HEK293 (cell line): ENCODE measurements at regions not wholly inside any gene's neighbourhood (a gene's known extent, or its start where the extent isn't known, plus 50 kb on each side); places are given as distances from the start of the nearest gene placed in this dataset.

Experiments used
- CTCF ChIA-PET: fragments of 350-600 bp; formaldehyde crosslinking; extraction: SDS; loops from one replicate; lab custom pipeline; 2021; ENCODE audit warnings: antibody characterized with exemption; lab: Yijun Ruan, JAX
- POLR2A ChIA-PET: fragments of 300-600 bp; formaldehyde crosslinking; extraction: SDS; loops from one replicate; lab custom pipeline; 2020; ENCODE audit warnings: antibody characterized with exemption, inconsistent platforms; lab: Yijun Ruan, JAX
- H3K27ac ChIP-seq: fragments of 200-500 bp; sonication (Bioruptor generic); 2 replicates; pipeline ENCODE4 v1.5.1; 2014; ENCODE audit warnings: low read depth, low read length, control low read depth, inconsistent platforms; ENCODE audit errors: extremely low read depth
- H3K36me3 ChIP-seq, 2 experiments: fragments of 200-500 bp in 1 of 2; sonication (Bioruptor generic) in 1 of 2; 1 replicate in 1 of 2; 2 replicates in 1 of 2; pipeline ENCODE4 v1.5.1; 2014 to 2017; ENCODE audit warnings: inconsistent platforms in 2 of 2, low read length in 2 of 2; ENCODE audit not compliant: control insufficient read depth in 2 of 2, insufficient read depth in 1 of 2
- H3K4me1 ChIP-seq: fragments of 200-500 bp; sonication (Bioruptor generic); 2 replicates; pipeline ENCODE4 v1.5.1; 2014; ENCODE audit warnings: mild to moderate bottlenecking, low read length, inconsistent platforms; ENCODE audit not compliant: control insufficient read depth, insufficient read depth
- H3K4me3 ChIP-seq: 2 replicates; pipeline ENCODE4 v1.5.1; 2011; ENCODE audit warnings: low read depth, mild to moderate bottlenecking, control low read depth, low read length, moderate library complexity
- H3K9me3 ChIP-seq: fragments of 200-500 bp; sonication (Bioruptor generic); 2 replicates; pipeline ENCODE4 v1.5.1; 2014; ENCODE audit warnings: low read depth, low read length, inconsistent platforms; ENCODE audit not compliant: control insufficient read depth, insufficient read depth
- GFI1B ChIP-seq: fragments of 450-650 bp; formaldehyde crosslinking; IDR thresholded peaks from 2 replicates; pipeline ENCODE4 v1.5.1; 2016; ENCODE audit warnings: missing biosample characterization, missing genetic modification characterization
- KLF10 ChIP-seq: fragments of 450-650 bp; IDR thresholded peaks from 2 replicates; pipeline ENCODE4 v1.5.1; 2018; ENCODE audit warnings: missing biosample characterization, mild to moderate bottlenecking, missing genetic modification characterization
- KLF8 ChIP-seq: fragments of 450-650 bp; formaldehyde crosslinking; IDR thresholded peaks from 2 replicates; pipeline ENCODE4 v1.5.1; 2016; ENCODE audit warnings: missing biosample characterization, missing genetic modification characterization
- TRIM28 ChIP-seq: IDR thresholded peaks from 2 replicates; pipeline ENCODE4 v1.6.1; 2011; ENCODE audit warnings: low read length, control low read depth, borderline replicate concordance
- YY2 ChIP-seq: fragments of 450-650 bp; formaldehyde crosslinking; IDR thresholded peaks from 2 replicates; pipeline ENCODE4 v1.5.1; 2016; ENCODE audit warnings: missing biosample characterization, missing genetic modification characterization
- ZBTB1 ChIP-seq: fragments of 450-650 bp; formaldehyde crosslinking; IDR thresholded peaks from 2 replicates; pipeline ENCODE4 v1.5.1; 2016; ENCODE audit warnings: missing biosample characterization, missing genetic modification characterization
- ZFP69B ChIP-seq: fragments of 450-650 bp; formaldehyde crosslinking; IDR thresholded peaks from 2 replicates; pipeline ENCODE4 v1.5.1; 2016; ENCODE audit warnings: missing biosample characterization, missing genetic modification characterization
- ZNF133 ChIP-seq: fragments of 450-650 bp; formaldehyde crosslinking; IDR thresholded peaks from 2 replicates; pipeline ENCODE4 v1.5.1; 2016; ENCODE audit warnings: missing biosample characterization, missing genetic modification characterization
- ZNF211 ChIP-seq: fragments of 450-650 bp; formaldehyde crosslinking; IDR thresholded peaks from 2 replicates; pipeline ENCODE4 v1.5.1; 2016; ENCODE audit warnings: low read depth, missing biosample characterization, missing genetic modification characterization
- ZNF23 ChIP-seq: fragments of 450-650 bp; formaldehyde crosslinking; IDR thresholded peaks from 2 replicates; pipeline ENCODE4 v1.5.1; 2016; ENCODE audit warnings: missing biosample characterization, missing genetic modification characterization, borderline replicate concordance
- ZNF670 ChIP-seq: fragments of 450-650 bp; formaldehyde crosslinking; IDR thresholded peaks from 2 replicates; pipeline ENCODE4 v1.5.1; 2016; ENCODE audit warnings: missing biosample characterization, missing genetic modification characterization, low read depth
- TF ChIP-seq, protein P1 (sequence below): fragments of 450-650 bp; formaldehyde crosslinking; IDR thresholded peaks from 2 replicates; pipeline ENCODE4 v1.5.1; 2016; ENCODE audit warnings: missing biosample characterization, missing genetic modification characterization, borderline replicate concordance
- TF ChIP-seq, protein P2 (sequence below): fragments of 450-650 bp; formaldehyde crosslinking; IDR thresholded peaks from 2 replicates; pipeline ENCODE4 v1.5.1; 2016; ENCODE audit warnings: missing biosample characterization, missing genetic modification characterization

DNA sequence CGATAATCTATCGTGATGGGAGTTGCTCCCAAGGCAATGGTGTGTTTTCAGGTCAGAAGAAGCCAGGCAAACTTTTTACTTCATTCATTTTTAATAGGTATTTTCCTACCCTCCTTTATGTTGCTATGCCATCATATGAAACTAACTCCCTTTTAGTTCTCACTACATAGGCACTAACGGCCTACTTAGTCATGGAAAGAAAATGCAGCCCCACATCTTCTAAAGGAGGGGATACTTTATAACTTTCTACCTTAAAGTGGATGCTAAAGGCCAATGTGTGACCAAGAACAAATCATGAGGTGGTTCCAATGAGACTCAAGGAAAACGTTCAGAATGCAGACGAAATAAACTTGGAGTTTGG, 193.8 kb downstream of the FOXA2 start:
- H3K27ac ChIP-seq = no peak overlapping the region
- no peak overlapping the region for H3K4me3 ChIP-seq
- H3K9me3 ChIP-seq = no peaks in the 10 kb centered on the region
- H3K4me1 ChIP-seq = no peaks in the 10 kb centered on the region
- POLR2A ChIA-PET = interaction anchor here (1.1 kb wide), 1 partner anchor 196 kb away, joined by 3 read pairs; no protein-coding TSS in a partner anchor
- CTCF ChIA-PET = interaction anchor here (0.6 to 1.0 kb wide), 2 partner anchors 196 to 671 kb away, joined by 3 read pairs; no protein-coding TSS in a partner anchor
- no peaks in the 10 kb centered on the region for H3K36me3 ChIP-seq
- TF ChIP-seq GFI1B = no peak
- no peak for TF ChIP-seq KLF8 (tag by site-specific recombination)
- no peak for TF ChIP-seq TRIM28
- TF ChIP-seq ZNF670 (tag by site-specific recombination) = no peak
- TF ChIP-seq ZFP69B (tag by site-specific recombination) = no peak
- TF ChIP-seq, protein P1, sequence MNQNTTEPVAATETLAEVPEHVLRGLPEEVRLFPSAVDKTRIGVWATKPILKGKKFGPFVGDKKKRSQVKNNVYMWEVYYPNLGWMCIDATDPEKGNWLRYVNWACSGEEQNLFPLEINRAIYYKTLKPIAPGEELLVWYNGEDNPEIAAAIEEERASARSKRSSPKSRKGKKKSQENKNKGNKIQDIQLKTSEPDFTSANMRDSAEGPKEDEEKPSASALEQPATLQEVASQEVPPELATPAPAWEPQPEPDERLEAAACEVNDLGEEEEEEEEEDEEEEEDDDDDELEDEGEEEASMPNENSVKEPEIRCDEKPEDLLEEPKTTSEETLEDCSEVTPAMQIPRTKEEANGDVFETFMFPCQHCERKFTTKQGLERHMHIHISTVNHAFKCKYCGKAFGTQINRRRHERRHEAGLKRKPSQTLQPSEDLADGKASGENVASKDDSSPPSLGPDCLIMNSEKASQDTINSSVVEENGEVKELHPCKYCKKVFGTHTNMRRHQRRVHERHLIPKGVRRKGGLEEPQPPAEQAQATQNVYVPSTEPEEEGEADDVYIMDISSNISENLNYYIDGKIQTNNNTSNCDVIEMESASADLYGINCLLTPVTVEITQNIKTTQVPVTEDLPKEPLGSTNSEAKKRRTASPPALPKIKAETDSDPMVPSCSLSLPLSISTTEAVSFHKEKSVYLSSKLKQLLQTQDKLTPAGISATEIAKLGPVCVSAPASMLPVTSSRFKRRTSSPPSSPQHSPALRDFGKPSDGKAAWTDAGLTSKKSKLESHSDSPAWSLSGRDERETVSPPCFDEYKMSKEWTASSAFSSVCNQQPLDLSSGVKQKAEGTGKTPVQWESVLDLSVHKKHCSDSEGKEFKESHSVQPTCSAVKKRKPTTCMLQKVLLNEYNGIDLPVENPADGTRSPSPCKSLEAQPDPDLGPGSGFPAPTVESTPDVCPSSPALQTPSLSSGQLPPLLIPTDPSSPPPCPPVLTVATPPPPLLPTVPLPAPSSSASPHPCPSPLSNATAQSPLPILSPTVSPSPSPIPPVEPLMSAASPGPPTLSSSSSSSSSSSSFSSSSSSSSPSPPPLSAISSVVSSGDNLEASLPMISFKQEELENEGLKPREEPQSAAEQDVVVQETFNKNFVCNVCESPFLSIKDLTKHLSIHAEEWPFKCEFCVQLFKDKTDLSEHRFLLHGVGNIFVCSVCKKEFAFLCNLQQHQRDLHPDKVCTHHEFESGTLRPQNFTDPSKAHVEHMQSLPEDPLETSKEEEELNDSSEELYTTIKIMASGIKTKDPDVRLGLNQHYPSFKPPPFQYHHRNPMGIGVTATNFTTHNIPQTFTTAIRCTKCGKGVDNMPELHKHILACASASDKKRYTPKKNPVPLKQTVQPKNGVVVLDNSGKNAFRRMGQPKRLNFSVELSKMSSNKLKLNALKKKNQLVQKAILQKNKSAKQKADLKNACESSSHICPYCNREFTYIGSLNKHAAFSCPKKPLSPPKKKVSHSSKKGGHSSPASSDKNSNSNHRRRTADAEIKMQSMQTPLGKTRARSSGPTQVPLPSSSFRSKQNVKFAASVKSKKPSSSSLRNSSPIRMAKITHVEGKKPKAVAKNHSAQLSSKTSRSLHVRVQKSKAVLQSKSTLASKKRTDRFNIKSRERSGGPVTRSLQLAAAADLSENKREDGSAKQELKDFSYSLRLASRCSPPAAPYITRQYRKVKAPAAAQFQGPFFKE (tag by site-specific recombination) = no peak

DNA sequence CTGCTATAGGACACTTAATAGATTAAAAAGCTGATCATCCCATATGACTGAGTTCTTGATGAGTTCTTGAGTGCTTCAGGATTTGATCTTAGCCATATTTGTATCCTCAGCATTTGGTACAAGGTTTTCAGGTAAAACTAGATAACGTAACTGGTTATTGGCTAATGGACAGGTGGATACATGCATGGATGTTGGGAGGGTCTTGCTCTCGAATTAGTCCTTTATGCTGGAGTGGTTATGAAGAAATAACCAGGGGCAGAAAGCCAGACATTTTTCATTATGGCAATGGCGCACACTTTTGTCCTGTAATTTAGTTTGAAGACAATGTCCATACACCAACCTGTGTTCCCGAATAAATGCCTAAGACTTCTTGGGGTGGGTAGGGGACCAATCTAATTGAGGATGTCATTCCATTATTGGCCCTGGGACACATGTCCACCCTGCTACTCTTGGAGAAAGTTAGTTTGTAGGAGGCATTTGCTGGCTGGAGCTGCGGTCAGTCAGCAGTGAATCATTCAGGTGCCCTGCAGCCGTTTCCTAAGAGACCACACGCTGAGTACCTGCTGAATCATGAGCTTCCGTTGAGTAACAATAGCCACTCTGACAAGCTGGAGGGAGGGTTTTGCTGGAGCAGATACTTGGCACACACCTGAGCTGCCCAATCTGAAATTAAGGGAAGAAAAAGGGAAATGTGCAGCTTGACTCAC, 194.4 kb downstream of the FOXA2 start:
- Histone ChIP-seq H3K36me3 (no peaks in the 10 kb centered on the region), H3K9me3 (no peaks in the 10 kb centered on the region), H3K4me1 (no peaks in the 10 kb centered on the region), H3K4me3 (no peak overlapping the region), H3K27ac (no peak overlapping the region)
- CTCF ChIA-PET = interaction anchor here (0.6 to 1.0 kb wide), 3 partner anchors 196 to 671 kb away, joined by 3 to 4 read pairs (median 3); no protein-coding TSS in a partner anchor
- TF ChIP-seq YY2 (tag by site-specific recombination) = no peak
- no peak for TF ChIP-seq ZNF211
- no peak for TF ChIP-seq ZNF23 (tag by site-specific recombination)
- TF ChIP-seq ZNF133 (tag by site-specific recombination) = no peak
- POLR2A ChIA-PET = interaction anchor here (1.1 kb wide), 1 partner anchor 196 kb away, joined by 3 read pairs; no protein-coding TSS in a partner anchor

DNA sequence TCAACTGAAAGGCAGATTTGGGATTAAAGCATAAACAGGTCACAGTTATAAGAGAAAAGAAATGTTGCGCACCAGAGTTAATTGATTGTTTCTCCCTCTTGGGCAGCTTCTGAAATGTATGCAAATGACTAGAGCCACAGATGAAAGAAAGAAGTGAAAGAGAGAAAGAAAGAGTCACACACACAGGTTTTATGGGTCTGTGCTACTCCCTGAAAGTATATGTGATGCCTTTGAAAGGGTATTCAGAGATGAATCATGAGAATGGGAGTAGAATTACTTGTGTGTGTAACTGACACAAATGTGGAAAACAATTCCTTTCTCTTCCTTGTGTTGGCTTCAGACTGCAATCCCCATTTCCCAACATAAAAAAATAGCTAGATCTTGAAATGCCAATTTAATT, 196.9 kb downstream of the FOXA2 start:
- Histone ChIP-seq H3K9me3 (no peaks in the 10 kb centered on the region), H3K4me3 (no peak overlapping the region), H3K27ac (no peak overlapping the region), H3K36me3 (no peaks in the 10 kb centered on the region), H3K4me1 (no peaks in the 10 kb centered on the region)
- TF ChIP-seq, protein P2, sequence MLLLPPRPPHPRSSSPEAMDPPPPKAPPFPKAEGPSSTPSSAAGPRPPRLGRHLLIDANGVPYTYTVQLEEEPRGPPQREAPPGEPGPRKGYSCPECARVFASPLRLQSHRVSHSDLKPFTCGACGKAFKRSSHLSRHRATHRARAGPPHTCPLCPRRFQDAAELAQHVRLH (tag by site-specific recombination) = no peak
- TF ChIP-seq ZBTB1 (tag by site-specific recombination) = no peak
- TF ChIP-seq KLF10 (tag by site-specific recombination) = no peak
- CTCF ChIA-PET = interaction anchor here (0.6 to 1.2 kb wide), 3 partner anchors 9 to 199 kb away, joined by 4 to 7 read pairs (median 4); no protein-coding TSS in a partner anchor
- POLR2A ChIA-PET = no interaction called here
